Body of pancreas (tissue), 4 donors: ENCODE measurements at regions not wholly inside any gene's neighbourhood (a gene's known extent, or its start where the extent isn't known, plus 50 kb on each side); places are given as distances from the start of the nearest gene placed in this dataset.

ENCODE experiments used
- ATAC-seq: fragments of 150-250 bp; one replicate; pipeline ENCODE4 v1.9.1; 2016
- DNase-seq, 4 donors: peaks; one replicate each; pipeline ENCODE4 v3.0.0-alpha.2; 2019
- H3K27ac ChIP-seq, 4 donors: fragments of 200-600 bp; sonication (generic); 1 replicate in 3 of 4; 2 replicates in 1 of 4; pipeline versions ENCODE4 v1.5.1 to v1.6.1; 2016 to 2019; ENCODE audit warnings: mild to moderate bottlenecking in 1 of 4, mixed read lengths in 1 of 4, moderate library complexity in 1 of 4
- H3K27me3 ChIP-seq, 2 donors: fragments of 200-600 bp; sonication (generic); one replicate each; pipeline ENCODE4 v1.6.0; 2016; ENCODE audit warnings: mild to moderate bottlenecking in 1 of 2
- H3K36me3 ChIP-seq, 2 donors: fragments of 200-600 bp; sonication (generic); replicated peaks in 1 of 2; 2 replicates each; pipeline ENCODE4 v1.5.1; 2016; ENCODE audit warnings: low read depth in 2 of 2; ENCODE audit not compliant: insufficient read depth in 1 of 2
- H3K4me1 ChIP-seq: fragments of 200-600 bp; sonication (generic); one replicate; pipeline ENCODE4 v1.6.0; 2016
- H3K4me3 ChIP-seq, 2 donors: fragments of 200-600 bp; sonication (generic); 1 replicate in 1 of 2; 2 replicates in 1 of 2; pipeline ENCODE4 v1.5.1; 2016 to 2019
- H3K9me3 ChIP-seq, 3 donors: fragments of 200-600 bp; sonication (generic); 1 replicate in 2 of 3; 2 replicates in 1 of 3; pipeline ENCODE4 v1.5.1; 2016
- CTCF ChIP-seq, 7 experiments: fragments of 450-650 bp in 4 of 7; fragments of 200-600 bp in 3 of 7; sonication (generic) in 3 of 7; IDR thresholded peaks; one replicate each; pipeline ENCODE4 v1.5.1; 2016 to 2019; ENCODE audit warnings: antibody characterized with exemption in 7 of 7
- POLR2A ChIP-seq, 3 donors: fragments of 450-650 bp; IDR thresholded peaks; one replicate each; pipeline ENCODE4 v1.6.1; 2016; ENCODE audit warnings: antibody characterized with exemption in 3 of 3, mild to moderate bottlenecking in 2 of 3
- WGBS, 2 donors: methylation state at CpG; one replicate each; pipeline ENCODE4 v1.1.5; 2017; 5-methylcytosine and 5-hydroxymethylcytosine counted together
- intact Hi-C: fragments of 100-400 bp; cut with DNase I; formaldehyde crosslinking; loops from one replicate; pipeline ENCODE4 v1.15.1; 2023

- H3K9me3 ChIP-seq: no peaks in the 10 kb centered on the region
- no peaks in the 10 kb centered on the region for H3K27me3 ChIP-seq
- WGBS, 2 donors: 41 to 45% methylated on average over 4 of the region's 4 CpGs
- intact Hi-C loops: no loop called here
- H3K4me1 ChIP-seq: no peaks in the 10 kb centered on the region
- H3K4me3 ChIP-seq: no peak overlapping the region
- no peak for TF ChIP-seq CTCF (IDR thresholded peaks at IDR 0.05)
- H3K36me3 ChIP-seq: no peaks in the 10 kb centered on the region
- no peak overlapping the region for H3K27ac ChIP-seq
- ATAC-seq (no peak), DNase-seq (no peak)
These were observed 141.7 kb upstream of the GPR149 start for GRCh38 chr3:154571553-154572226.

- Histone ChIP-seq H3K4me3 (no peak overlapping the region), H3K36me3 (no peaks in the 10 kb centered on the region), H3K4me1 (no peaks in the 10 kb centered on the region), H3K27ac (no peak overlapping the region), H3K9me3 (no peaks in the 10 kb centered on the region), H3K27me3 (no peaks in the 10 kb centered on the region)
- TF ChIP-seq POLR2A (IDR thresholded peaks at IDR 0.05) (no peak), CTCF (IDR thresholded peaks at IDR 0.05) (no peak)
- ATAC-seq: no peak
- no peak for DNase-seq
- intact Hi-C loops: no loop called here
- 47 to 56% methylated on average over 3 of the region's 3 CpGs for WGBS, 2 donors
These were observed 138.1 kb upstream of the GPR149 start for GRCh38 chr3:154568064-154568463.

GRCh38 chr3:154559623-154560022 is 129.6 kb upstream of the GPR149 start:
- H3K27ac ChIP-seq: no peak overlapping the region
- no peak for ATAC-seq
- DNase-seq: no peak
- H3K4me1 ChIP-seq: no peaks in the 10 kb centered on the region
- intact Hi-C loops: no loop called here
- H3K36me3 ChIP-seq: no peaks in the 10 kb centered on the region
- H3K27me3 ChIP-seq: no peaks in the 10 kb centered on the region
- 28 to 43% methylated on average over 2 of the region's 2 CpGs for WGBS, 2 donors
- H3K4me3 ChIP-seq: no peak overlapping the region
- TF ChIP-seq POLR2A (IDR thresholded peaks at IDR 0.05): no peak
- no peak for TF ChIP-seq CTCF (IDR thresholded peaks at IDR 0.05)
- no peaks in the 10 kb centered on the region for H3K9me3 ChIP-seq

- DNase-seq: no peak
- Histone ChIP-seq H3K27ac (no peak overlapping the region), H3K4me1 (no peaks in the 10 kb centered on the region), H3K9me3 (no peaks in the 10 kb centered on the region), H3K4me3 (no peak overlapping the region), H3K27me3 (no peaks in the 10 kb centered on the region), H3K36me3 (no peaks in the 10 kb centered on the region)
- intact Hi-C loops: no loop called here
- no peak for ATAC-seq
- TF ChIP-seq CTCF (IDR thresholded peaks at IDR 0.05) (no peak), POLR2A (IDR thresholded peaks at IDR 0.05) (no peak)
- WGBS, 2 donors: 6 to 7% methylated on average over 1 of the region's 1 CpG
These were observed 122.3 kb upstream of the GPR149 start for GRCh38 chr3:154552338-154552737.

GRCh38 chr3:154549391-154549790 is 119.4 kb upstream of the GPR149 start:
- no peaks in the 10 kb centered on the region for H3K9me3 ChIP-seq
- no peaks in the 10 kb centered on the region for H3K4me1 ChIP-seq
- no peak overlapping the region for H3K4me3 ChIP-seq
- intact Hi-C loops: no loop called here
- TF ChIP-seq CTCF (IDR thresholded peaks at IDR 0.05): no peak
- TF ChIP-seq POLR2A (IDR thresholded peaks at IDR 0.05): no peak
- no peak overlapping the region for H3K27ac ChIP-seq
- 57% methylated on average over 3 of the region's 3 CpGs for WGBS, 2 donors
- no peaks in the 10 kb centered on the region for H3K27me3 ChIP-seq
- ATAC-seq (no peak), DNase-seq (no peak)
- no peaks in the 10 kb centered on the region for H3K36me3 ChIP-seq
